ENCODE measurements at regions not wholly inside any gene's neighbourhood (a gene's known extent, or its start where the extent isn't known, plus 50 kb on each side); places are given as distances from the start of the nearest gene placed in this dataset.

- no peak for DNase-seq
Measured at GRCh38 chr1:88272216-88272615, 411.9 kb upstream of the PKN2 start.

- no peak for DNase-seq
Measured at GRCh38 chr1:88274431-88274830, 409.6 kb upstream of the PKN2 start.

GRCh38 chr1:88275259-88275862, 408.7 kb upstream of the PKN2 start:
- no peak for DNase-seq

- no peak for DNase-seq
Measured at GRCh38 chr1:88276163-88276562, 407.9 kb upstream of the PKN2 start.

- no peak for DNase-seq
Measured at GRCh38 chr1:88284066-88284465, 400.0 kb upstream of the PKN2 start.

GRCh38 chr1:88284666-88285366, 399.3 kb upstream of the PKN2 start:
- DNase-seq = no peak

GRCh38 chr1:88286716-88287115, 397.4 kb upstream of the PKN2 start:
- DNase-seq = no peak

- DNase-seq = no peak
Measured at GRCh38 chr1:88288571-88288970, 395.5 kb upstream of the PKN2 start.

GRCh38 chr1:88289401-88290102, 394.5 kb upstream of the PKN2 start:
- no peak for DNase-seq

GRCh38 chr1:88291611-88292354, 392.3 kb upstream of the PKN2 start:
- DNase-seq = no peak

- no peak for DNase-seq
Measured at GRCh38 chr1:88293691-88294190, 390.3 kb upstream of the PKN2 start.

GRCh38 chr1:88296227-88296626, 387.8 kb upstream of the PKN2 start:
- no peak for DNase-seq

- no peak for DNase-seq
Measured at GRCh38 chr1:88296642-88297041, 387.4 kb upstream of the PKN2 start.

- no peak for DNase-seq
Measured at GRCh38 chr1:88298506-88298905, 385.6 kb upstream of the PKN2 start.

GRCh38 chr1:88300752-88301263, 383.3 kb upstream of the PKN2 start:
- DNase-seq = no peak

- no peak for DNase-seq
Measured at GRCh38 chr1:88302843-88303486, 381.1 kb upstream of the PKN2 start.

GRCh38 chr1:88311265-88311664, 372.8 kb upstream of the PKN2 start:
- no peak for DNase-seq

GRCh38 chr1:88311907-88312306, 372.2 kb upstream of the PKN2 start:
- DNase-seq = no peak

- DNase-seq = no peak
Measured at GRCh38 chr1:88317396-88317795, 366.7 kb upstream of the PKN2 start.

GRCh38 chr1:88318740-88319139, 365.3 kb upstream of the PKN2 start:
- DNase-seq = no peak

GRCh38 chr1:88320291-88320690, 363.8 kb upstream of the PKN2 start:
- no peak for DNase-seq

GRCh38 chr1:88321706-88322105, 362.4 kb upstream of the PKN2 start:
- no peak for DNase-seq

- DNase-seq = no peak
Measured at GRCh38 chr1:88324899-88325298, 359.2 kb upstream of the PKN2 start.
